CD4-positive, alpha-beta T cell treated with Interferon alpha-2 for 1 hour (primary cell): ENCODE measurements at regions not wholly inside any gene's neighbourhood (a gene's known extent, or its start where the extent isn't known, plus 50 kb on each side); places are given as distances from the start of the nearest gene placed in this dataset.
"Not testable (repeated sequence)": the region's sequence is repeated elsewhere in the genome, so short reads cannot be mapped to it uniquely, and the experiment has no call there.

Experiments used
- DNase-seq, 2 donors: peaks; one replicate each; pipeline ENCODE4 v3.0.0-alpha.2; 2020 to 2022

DNA sequence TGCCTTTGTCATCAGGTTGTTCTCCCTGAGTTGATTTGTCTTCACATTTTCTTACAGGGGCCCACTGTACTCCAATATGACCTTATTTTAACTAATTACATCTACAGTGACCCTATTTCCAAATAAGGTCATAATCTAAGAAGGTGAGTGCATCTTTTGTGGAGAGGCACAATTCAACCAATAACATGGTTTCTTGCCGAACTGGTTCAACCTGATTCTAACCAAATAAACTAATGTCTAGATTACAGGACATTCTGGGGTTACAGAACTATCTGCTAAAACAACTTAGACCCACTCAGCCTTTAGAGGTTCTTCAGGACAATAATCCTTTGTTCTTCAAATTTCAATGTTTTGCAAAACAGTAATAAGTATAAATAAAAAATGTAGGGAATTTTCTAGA is 496.5 kb upstream of the SOX11 start:
- DNase-seq = no peak

DNA sequence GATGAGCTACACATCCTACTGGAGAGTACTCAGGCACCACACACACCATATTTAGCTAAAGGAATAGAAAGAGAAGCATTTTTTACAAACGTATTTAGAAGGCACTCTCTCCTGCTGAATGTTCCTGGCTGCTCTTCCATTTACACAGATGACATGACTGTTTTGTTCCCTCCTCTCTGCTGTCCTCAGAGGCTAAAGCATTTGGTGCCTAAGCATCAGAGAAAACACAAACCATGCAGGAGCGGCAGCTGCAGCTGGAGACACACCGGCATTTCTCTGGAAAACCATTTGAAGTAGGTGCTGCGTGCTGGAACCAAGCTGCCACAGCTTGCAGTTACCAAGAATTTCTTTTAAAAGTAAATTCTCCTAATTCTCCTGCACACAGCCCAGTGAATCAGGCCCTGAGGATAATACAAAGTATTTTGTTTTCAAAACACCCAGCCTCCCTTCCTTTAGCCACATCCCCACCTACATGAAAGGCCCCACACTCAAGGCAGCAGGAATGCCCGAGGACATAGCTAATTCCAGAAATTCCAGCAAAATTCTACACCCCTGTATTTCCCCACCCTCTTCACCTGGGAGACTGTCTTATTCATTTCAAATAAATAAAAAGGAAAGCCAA is 488.9 kb upstream of the SOX11 start:
- no peak for DNase-seq

DNA sequence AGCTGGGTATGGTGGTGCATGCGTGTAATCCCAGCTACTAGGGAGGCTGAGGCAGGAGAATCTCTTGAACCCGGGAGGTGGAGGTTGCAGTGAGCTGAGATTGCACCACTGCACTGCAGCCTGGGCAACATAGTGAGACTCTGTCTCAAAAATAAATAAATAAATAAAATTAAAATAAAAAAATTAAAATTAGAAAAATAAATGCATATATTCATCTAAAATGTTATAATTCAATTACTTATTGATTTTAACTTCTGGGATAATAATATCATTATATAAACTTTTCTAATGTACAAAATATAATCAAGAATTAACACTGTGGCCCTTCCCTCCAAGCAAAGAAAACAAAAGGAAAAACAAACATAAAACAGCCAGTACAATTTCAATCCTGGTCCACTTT is 485.4 kb upstream of the SOX11 start:
- not testable (repeated sequence) for DNase-seq

DNA sequence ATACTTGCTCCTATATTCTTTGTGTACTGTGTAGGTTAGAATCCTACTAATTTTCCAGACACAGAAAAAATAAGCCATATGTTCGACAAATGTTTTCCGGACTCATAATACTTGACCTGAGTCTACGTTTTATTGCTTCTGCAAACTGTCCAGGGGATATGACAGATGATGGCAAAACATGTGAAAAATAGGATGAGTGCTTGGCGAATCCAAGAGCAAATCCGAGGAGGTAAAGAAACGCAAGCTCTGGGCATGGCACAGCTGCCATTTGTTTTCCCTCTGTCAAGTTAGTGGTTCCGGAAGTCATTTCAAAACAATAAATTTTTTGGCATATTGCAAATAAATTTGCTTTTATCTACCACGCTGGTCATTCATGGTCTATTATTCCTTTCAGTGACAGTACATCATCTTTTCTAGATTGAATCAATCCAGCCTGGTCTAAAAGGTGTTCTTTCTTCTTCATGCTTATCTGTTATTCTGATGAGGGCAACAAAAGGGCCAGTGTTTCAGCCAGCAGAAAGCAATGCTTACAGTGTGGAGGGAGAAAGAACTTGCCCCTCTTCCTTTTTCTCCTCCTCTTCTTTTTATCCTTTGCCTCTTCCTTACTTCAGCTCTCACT is 476.1 kb upstream of the SOX11 start:
- DNase-seq = no peak

DNA sequence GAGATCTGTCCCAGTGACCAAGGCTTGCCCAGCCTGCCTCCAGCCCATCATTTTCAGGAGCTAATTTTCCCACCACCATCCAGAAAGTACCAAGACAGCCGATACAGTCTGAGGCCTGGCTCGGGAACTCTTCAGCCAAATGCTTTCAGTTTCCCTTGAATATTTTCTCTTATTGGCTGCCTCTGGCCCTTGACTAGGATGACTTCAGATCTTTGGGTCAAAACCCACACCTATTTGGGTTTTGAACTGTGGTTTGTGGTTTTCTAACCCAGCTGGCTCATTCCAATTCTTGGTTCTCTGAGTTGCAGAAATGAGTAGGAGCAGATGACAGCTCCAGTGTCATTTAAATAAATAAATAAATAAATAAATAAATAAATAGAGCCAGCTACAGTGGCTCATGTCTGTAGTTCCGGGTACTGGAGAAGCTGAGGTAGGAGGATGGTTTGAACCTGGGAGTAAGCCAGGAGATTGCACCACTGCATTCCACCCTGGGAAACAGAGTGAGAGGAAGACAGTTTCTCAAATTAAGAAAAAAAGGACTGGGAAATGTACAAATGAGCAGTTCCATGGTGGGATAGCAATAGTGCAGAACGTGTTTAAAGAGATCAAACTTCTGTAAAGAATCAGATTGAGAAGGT is 465.0 kb upstream of the SOX11 start:
- DNase-seq = no peak

DNA sequence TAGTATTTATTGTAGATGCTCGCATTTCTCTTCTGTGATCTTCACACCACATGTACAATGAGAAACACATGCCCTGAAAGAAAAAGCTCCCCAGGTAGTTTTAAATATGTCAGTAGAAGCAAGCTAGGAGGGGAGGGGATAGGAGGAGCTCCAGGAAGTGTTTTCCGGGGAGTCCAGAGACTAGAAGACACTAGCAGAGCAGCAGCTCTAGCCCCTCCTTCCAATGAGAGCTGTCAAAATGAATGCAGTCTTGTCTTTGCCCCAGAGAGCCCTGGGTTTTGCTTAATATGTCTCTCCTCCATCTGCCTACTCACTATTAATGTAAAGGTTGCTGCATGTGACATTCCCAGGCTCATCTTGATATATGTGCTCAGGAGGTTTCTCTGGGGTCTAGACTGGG is 462.6 kb upstream of the SOX11 start:
- DNase-seq = no peak

DNA sequence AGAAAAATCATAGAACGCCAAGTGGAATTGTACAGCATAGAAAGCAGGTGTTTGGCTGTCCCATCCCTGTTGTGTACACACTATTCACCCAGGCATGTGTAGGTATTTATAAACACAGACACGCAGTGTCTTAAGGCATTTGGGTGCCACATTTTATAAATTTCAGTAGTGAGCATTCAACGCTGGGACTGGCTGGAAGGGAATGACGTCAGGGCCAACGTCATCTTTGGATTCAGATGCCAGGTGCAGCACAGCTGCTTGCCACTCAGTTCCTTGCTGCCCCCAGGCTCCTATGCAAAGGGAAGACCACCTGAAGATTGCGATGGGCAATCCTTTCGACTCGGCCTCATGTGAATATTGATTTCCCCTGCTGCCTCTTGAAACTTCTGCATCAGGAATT is 461.7 kb upstream of the SOX11 start:
- no peak for DNase-seq

DNA sequence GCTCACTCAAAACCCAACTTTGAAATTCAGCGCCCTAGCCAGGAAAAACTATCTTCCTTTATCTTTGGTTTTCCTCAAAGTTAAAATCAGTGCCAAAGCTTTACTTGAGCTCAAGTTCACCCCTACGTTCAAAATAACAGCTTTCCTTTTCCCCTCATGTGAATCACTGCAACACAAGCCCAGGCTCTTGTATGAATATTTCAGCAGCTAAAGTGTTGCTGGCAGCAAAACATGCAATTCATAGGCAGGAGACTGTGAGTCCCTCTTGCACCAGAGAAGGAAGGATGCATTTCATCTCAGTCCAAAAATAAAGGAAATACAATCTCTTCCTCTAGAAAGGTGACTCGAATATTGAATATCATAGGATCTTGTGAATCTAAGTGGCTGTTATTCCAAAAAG is 461.3 kb upstream of the SOX11 start:
- DNase-seq = no peak

DNA sequence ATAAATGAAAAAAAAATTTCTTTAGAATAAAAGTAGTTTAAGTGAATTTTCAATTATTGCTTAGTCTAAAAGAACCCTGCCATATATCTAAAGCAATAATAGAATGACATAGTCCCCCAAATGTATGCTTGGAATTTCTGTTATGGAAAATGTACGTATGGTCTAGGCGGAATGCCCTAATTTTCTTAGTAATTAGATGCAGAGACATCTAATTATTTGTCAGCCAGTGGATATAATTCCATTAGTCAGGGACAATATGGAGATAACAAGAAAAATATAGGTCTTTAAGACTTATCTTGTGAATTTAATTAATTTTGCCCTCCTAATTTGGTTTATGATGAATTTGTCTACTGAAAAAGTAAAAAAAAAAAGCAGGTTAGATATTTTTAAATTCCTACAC is 460.9 kb upstream of the SOX11 start:
- no peak for DNase-seq

DNA sequence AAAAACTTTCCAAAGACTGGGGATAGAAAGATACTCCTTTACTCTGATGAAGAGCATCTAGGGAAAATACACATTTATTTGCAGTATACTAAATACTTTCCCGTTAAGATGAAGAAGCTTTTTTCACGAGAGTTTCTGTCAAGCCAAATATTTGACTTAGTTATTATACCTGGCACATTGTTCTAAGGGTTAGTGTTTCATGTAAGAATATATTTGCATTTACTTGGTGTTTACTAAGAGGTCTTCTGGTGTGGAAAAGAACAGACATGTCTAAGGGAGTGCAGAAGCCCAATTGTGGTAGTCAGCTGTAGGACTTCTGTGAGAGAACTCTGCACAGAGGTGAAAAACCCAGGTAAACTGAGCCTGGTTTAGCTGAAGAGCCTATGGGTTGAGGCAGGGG is 457.6 kb upstream of the SOX11 start:
- no peak for DNase-seq

DNA sequence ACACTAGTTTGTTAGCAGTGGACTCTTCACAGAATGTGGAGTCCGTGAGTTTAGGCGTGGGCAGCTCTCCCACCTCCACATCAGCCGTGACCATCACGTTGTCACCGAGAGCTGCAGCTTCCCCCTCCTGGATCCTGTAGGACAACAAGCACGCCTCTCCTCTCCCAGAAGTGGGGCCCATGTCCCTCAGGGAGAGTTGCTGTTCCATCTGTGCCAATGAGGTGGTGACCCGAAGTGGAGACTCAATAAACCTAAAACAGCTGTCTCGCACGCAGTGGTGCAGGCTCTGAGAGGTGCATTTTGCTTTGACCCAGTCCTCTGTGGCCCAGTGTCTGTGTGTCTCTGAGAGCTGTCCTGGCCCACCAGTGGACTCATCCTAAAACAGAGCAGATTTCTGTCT is 456.5 kb upstream of the SOX11 start:
- no peak for DNase-seq

DNA sequence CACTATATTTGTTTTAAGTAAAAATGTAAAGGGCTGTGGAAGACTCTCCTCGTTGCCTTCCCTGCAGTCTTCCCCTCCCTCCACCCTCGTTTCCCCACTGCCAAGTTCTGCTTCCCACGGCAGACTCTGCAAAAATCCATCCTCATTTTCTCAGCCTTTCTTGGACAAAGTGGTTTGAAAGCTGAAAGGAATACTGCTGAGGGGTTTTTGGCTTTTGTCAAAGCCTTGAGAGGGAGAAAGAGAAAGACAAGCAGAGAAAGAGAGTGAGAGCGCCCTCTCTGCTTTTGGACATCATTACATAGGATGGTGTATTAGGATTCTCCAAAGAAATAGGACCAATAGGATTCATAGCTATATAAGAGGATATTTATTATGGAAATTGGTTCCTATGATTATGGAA is 455.9 kb upstream of the SOX11 start:
- no peak for DNase-seq

DNA sequence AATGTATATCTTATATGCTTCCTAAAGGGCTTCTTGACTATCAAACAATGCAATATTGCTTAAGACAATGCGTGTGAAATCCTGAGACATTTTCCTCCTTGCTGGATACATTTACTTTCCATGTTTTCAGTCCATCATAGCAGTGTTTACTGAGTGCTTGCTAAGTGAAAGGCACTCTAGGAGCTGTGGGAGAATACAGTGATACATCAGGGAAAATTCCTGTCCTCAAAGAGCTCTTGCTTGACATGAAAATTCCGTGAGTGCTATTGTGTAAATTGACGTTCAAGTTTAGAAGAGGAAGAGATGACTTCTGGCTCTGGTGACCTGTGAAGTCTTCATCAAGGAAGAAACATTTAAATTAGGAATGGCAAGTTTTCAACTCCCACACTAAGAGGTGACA is 449.4 kb upstream of the SOX11 start:
- DNase-seq = no peak

DNA sequence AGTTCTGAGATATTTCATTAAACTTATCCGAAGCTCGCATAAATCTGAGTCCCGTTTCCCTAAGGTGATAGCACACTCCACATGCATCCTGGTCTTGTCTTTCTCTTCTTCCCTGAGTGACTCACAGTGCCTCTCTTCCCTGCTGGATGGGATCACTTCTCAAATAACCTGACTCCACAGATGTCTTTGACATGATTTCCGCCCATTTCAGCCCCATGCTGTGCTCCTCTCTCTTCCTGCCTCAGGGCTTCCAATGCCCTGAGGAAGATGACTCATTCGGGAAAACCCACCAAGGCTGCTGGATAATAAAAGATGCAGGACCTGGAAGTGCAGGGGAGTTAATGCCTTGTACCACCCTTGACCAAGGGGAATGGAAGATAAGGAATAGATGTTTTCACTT is 441.7 kb upstream of the SOX11 start:
- no peak for DNase-seq

DNA sequence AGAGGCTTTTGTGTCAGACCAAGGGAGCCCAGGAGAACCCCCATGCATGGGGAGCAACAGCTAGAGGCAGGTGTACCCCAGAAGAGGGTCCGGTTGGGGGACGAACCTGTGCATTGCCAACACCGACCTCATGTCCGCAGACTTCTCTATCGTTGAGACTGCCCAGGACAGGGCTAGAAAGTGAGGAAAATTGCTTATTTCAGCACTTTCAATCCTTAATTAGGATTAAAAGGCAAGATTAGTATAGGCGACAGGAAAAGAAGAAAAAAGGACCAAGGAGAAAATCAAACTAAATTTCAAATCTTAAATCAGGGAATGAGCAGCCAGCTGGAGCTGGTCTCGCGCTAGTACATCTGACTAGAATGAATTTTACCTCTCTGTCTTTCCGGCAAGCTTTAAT is 438.9 kb upstream of the SOX11 start:
- no peak for DNase-seq

DNA sequence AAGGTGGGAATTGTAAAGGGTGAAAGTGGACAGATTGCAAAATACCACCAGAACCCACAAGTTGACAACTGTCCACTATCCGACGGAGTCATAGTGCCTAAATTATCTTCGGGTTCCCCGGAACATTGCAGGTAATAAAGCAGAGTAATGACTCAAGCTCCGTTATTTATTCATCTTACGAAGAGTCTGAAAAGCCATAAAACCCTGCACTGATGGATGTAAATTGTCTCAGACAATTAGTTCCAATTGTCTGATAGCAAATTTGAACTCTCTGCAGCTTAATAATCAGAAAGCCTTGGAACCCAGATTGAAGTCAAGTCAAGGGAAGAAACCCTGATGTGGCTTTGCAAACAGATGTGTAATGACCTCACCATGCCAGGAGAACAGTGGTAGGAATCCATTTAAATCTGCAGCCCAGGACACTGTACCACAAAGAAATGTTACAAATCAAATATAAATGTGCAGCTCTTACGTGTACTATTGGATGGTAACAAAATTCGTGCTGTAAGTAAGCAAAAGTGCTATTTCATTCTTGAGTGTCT is 437.3 kb upstream of the SOX11 start:
- no peak for DNase-seq

DNA sequence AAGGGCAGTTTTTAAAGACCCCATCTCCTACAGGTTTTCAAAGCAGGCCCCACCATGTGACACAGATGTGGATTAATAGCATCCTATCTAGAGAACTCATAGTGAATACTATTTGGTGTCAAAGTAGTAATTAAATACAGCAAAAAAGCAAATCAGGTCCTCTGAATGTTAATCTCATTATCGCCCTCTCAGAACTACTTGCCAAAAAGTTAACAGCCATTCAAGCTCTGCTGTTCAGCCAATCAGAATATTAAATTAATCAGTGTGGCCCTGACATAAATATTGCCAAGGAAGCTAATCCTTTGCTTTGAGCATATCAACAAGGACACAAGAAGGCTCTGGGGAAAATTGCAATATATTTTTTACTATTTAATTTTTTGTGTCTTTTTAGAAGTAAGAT is 428.9 kb upstream of the SOX11 start:
- DNase-seq = no peak

DNA sequence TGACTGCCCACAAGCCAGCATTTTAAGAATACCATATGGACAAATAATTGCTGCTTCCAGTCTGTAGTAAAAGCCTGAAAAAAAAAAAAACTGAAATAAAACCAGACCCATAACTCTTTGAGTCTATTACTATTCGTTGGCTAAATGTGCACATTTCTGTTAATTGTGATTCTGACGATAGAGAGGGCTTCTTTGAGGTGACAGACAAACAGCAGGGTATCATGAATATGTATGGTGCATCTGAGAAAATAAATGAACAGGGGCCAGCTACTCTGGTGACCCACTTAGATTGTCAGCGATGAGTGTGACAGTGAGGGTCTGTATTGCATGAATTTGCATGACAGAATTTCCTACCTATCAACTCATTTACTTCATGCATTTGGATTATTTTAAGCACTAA is 427.8 kb upstream of the SOX11 start:
- no peak for DNase-seq

DNA sequence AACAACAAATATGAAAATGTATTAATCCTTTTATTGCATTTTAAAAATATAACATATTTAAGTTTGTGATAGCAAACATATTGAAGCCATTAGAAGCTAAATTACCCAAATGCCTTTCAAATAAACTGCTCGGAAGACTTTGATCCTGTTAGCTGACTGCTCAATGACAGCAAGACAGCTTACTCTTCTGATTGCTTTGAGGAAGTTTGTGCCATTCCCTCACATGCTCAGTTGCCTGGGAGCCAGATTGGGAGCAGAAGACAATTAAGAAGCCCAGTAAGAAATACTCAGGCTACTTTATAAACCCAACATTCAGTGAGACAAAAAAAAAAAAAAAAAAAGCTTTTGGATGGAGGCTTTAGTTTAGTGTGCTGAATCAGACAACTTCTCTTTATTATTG is 407.1 kb upstream of the SOX11 start:
- no peak for DNase-seq

DNA sequence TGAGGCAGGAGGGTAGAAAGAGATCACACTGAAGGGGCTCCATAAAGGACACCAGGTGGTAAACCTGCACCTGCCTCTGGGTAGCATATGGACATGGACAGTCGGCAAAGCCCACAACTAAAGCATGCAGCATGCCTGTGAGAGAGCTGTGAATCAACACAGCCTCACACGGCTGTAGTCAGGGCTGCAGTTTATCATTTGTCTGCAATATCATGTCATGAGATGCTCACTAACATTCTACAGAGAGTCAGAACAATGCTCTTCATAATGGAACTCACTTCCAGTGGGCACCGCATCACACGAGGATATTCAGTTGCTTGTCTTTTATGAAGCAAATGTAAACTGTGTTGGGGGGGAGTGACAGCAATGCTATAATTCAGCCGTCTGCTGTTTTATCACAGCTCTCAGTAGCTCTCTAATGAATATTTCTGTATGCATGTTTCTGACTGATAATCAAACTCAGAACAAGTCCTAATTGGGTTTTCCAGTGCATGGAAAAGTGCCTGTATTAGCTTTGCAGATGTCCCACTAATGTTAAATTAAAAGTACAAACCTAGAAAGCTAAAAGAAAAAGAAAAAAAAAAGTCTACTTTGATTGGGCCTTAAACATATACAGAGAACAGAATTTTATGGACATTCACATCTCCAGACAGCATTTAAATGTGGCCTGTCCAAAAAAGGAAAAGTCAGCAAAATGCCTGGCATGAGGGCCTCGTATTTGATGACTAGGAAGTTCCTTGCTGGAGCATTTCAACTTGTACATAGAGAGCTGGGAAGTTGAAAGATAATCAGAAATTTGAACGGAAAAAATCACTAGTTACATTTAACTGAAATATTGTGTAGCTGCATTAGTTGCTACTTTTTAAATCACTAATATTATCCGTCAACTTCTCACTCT is 406.1 kb upstream of the SOX11 start:
- no peak for DNase-seq

DNA sequence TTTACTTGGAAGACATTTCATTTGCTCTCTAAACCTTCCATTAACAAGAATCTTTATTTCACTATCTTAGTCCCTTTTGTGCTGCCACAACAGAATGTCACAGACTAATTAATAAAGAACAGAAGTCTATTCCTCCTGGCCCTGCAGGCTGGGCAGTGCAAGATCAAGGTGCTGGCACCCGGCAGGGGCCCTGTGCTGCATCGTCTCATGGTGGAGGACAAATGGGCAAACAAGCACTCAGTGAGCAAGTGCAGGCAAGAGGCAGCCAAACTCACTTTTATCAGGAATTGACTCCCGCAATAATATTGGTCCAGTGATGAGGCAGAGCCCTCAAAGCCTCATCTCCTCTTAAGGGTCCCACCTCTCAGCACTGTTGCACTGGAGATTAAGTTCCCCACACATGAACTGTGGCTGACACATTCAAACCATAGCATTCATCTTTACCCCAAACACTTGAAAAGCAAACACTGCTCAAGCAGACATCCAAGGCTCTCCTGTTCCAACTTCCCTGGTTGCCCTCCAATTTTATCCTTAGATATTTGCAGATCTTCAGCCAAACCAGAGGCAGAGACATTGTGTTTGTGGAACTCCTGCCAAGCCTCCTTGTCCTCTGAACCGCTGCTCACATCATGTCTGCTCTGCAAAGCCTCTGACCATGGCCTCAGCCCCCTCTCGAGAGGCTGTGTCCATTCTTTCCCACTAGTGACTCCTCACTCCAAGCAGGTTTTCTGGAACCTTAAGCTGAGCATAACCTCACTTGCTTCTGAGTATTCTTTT is 404.4 kb upstream of the SOX11 start:
- no peak for DNase-seq

DNA sequence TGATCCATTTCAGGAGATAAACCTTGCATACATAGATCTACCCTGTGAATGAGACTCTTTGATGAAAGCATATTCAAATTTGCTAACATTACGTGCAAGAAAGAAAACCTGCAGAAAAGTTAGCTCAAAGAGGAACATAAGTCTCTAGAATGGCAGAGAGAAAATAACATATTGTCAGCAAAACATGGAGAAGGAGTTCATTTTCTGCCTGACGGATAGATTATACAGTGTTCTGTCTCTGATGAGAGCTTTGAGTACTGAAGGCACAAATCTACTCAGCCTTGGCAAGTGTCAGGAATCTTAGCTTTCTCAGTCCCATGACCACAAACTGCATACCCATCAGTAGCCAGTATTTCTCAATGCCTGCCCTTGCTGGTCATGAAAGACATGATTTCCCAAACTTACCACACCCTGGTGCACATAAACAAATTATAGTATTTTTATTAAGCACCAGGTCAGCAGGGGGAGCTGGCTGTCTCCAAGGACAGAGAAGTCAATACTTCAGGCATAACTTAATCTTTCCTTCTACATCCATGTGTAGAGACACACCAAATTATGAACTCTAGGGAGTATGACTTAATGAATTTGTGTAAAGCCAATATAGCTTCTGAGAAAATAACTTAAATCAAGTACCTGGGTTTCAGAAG is 401.2 kb upstream of the SOX11 start:
- DNase-seq = no peak
